ENCODE measurements at regions not wholly inside any gene's neighbourhood (a gene's known extent, or its start where the extent isn't known, plus 50 kb on each side); places are given as distances from the start of the nearest gene placed in this dataset.

GRCh38 chr10:64502936-64503335 lies 981.7 kb downstream of the REEP3 start:
- POLR2A ChIA-PET: no interaction called here
- CTCF ChIA-PET: interaction anchor here (0.6 kb wide), 1 partner anchor 1705 kb away, joined by 3 read pairs; no protein-coding TSS in a partner anchor
- TF ChIP-seq ZBTB1 (tag by site-specific recombination; IDR thresholded peaks at IDR 0.05) (no peak), PRDM1 (tag by site-specific recombination; IDR thresholded peaks at IDR 0.05) (peak; percentile 65), ZNF548 (tag by site-specific recombination; IDR thresholded peaks at IDR 0.05) (no peak), ZNF221 (tag by site-specific recombination; IDR thresholded peaks at IDR 0.05; ENCODE audit: borderline replicate concordance) (no peak), ZSCAN5A (tag by site-specific recombination; IDR thresholded peaks at IDR 0.05) (no peak), ZNF433 (tag by site-specific recombination; IDR thresholded peaks at IDR 0.05; ENCODE audit: low read depth) (no peak)

GRCh38 chr10:64503429-64503828 lies 982.2 kb downstream of the REEP3 start:
- CTCF ChIA-PET: interaction anchor here (0.6 kb wide), 1 partner anchor 1704 kb away, joined by 3 read pairs; no protein-coding TSS in a partner anchor
- Histone ChIP-seq H3K9me3 (ENCODE audit: control insufficient read depth, insufficient read depth, low read depth, low read length) (no peaks in the 10 kb centered on the region), H3K4me1 (ENCODE audit: control insufficient read depth, insufficient read depth, low read length) (no peaks in the 10 kb centered on the region), H3K36me3 (ENCODE audit: control insufficient read depth in 2 of 2, insufficient read depth in 1 of 2, low read length in 2 of 2) (no peaks in the 10 kb centered on the region), H3K27ac (ENCODE audit: extremely low read depth, low read depth, low read length) (no peak overlapping the region), H3K4me3 (ENCODE audit: low read depth, low read length) (no peak overlapping the region)
- POLR2A ChIA-PET: no interaction called here
- TF ChIP-seq ZNF211 (tag by site-specific recombination; IDR thresholded peaks at IDR 0.05; ENCODE audit: low read depth): no peak
- no peak for TF ChIP-seq TSHZ1 (tag by site-specific recombination; IDR thresholded peaks at IDR 0.05; ENCODE audit: borderline replicate concordance)
- TF ChIP-seq ZNF121 (tag by site-specific recombination; IDR thresholded peaks at IDR 0.05): no peak
- no peak for TF ChIP-seq ZNF37A (tag by site-specific recombination; IDR thresholded peaks at IDR 0.05)
- TF ChIP-seq ZNF639 (tag by site-specific recombination; IDR thresholded peaks at IDR 0.05): no peak
- no peak for TF ChIP-seq ZFP69B (tag by site-specific recombination; IDR thresholded peaks at IDR 0.05)
- no peak for TF ChIP-seq ZNF19 (tag by site-specific recombination; IDR thresholded peaks at IDR 0.05; ENCODE audit: low read depth)
- TF ChIP-seq CTCF (tag by site-specific recombination; IDR thresholded peaks at IDR 0.05): no peak
- no peak for TF ChIP-seq ZNF624 (tag by site-specific recombination; IDR thresholded peaks at IDR 0.05)
- no peak for TF ChIP-seq KLF7 (tag by site-specific recombination; IDR thresholded peaks at IDR 0.05; ENCODE audit: borderline replicate concordance)
- no peak for TF ChIP-seq ZNF398 (tag by site-specific recombination; IDR thresholded peaks at IDR 0.05)
- no peak for TF ChIP-seq ZNF114 (tag by site-specific recombination; IDR thresholded peaks at IDR 0.05)
- no peak for TF ChIP-seq ZNF138 (tag by site-specific recombination; IDR thresholded peaks at IDR 0.05; ENCODE audit: borderline replicate concordance)
- no peak for TF ChIP-seq ZNF133 (tag by site-specific recombination; IDR thresholded peaks at IDR 0.05)
- no peak for TF ChIP-seq ZNF157 (tag by site-specific recombination; IDR thresholded peaks at IDR 0.05)

More at GRCh38 chr10:64502936-64503335, 981.7 kb downstream of the REEP3 start:
- Histone ChIP-seq H3K4me3 (ENCODE audit: low read depth, low read length) (no peak overlapping the region), H3K36me3 (ENCODE audit: control insufficient read depth in 2 of 2, insufficient read depth in 1 of 2, low read length in 2 of 2) (no peaks in the 10 kb centered on the region), H3K4me1 (ENCODE audit: control insufficient read depth, insufficient read depth, low read length) (no peaks in the 10 kb centered on the region), H3K27ac (ENCODE audit: extremely low read depth, low read depth, low read length) (no peak overlapping the region), H3K9me3 (ENCODE audit: control insufficient read depth, insufficient read depth, low read depth, low read length) (no peaks in the 10 kb centered on the region)
